PFSK-1 (cell line): ENCODE measurements at regions not wholly inside any gene's neighbourhood (a gene's known extent, or its start where the extent isn't known, plus 50 kb on each side); places are given as distances from the start of the nearest gene placed in this dataset.

ENCODE experiments used
- POLR2AphosphoS5 ChIP-seq: IDR thresholded peaks from 2 replicates; pipeline ENCODE4 v1.6.1; 2012; ENCODE audit warnings: low read depth, mild to moderate bottlenecking, control low read depth, low read length, moderate library complexity
- TF ChIP-seq, protein P1 (sequence below), 2 experiments: IDR thresholded peaks; 2 replicates each; pipeline versions ENCODE4 v1.6.1 to v1.8.0; 2011 to 2012; ENCODE audit warnings: low read depth in 2 of 2, low read length in 2 of 2, control low read depth in 1 of 2, inconsistent platforms in 1 of 2, mild to moderate bottlenecking in 1 of 2, moderate library complexity in 1 of 2; ENCODE audit not compliant: insufficient read depth in 1 of 2

DNA sequence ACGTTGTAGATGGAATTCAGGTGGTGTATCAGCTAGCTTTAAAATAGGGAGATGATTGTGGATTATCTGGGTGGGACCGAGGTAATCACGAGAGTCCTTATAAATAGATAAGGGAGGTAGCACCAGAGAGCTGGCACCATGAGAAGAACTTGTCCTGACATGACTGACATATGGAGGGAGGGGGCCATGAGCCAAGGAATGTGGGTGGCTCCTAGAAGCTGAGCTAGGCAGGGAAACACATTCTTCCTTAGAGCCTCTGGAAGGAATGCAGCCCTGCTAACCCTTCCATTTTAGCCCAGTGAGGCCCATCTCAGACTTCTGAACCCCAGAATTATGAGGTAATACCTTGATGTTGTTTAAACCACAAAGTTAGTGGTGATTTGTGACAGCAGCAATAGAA lies 321.1 kb upstream of the SULF2 start:
- no peak for TF ChIP-seq POLR2AphosphoS5
- TF ChIP-seq, protein P1, sequence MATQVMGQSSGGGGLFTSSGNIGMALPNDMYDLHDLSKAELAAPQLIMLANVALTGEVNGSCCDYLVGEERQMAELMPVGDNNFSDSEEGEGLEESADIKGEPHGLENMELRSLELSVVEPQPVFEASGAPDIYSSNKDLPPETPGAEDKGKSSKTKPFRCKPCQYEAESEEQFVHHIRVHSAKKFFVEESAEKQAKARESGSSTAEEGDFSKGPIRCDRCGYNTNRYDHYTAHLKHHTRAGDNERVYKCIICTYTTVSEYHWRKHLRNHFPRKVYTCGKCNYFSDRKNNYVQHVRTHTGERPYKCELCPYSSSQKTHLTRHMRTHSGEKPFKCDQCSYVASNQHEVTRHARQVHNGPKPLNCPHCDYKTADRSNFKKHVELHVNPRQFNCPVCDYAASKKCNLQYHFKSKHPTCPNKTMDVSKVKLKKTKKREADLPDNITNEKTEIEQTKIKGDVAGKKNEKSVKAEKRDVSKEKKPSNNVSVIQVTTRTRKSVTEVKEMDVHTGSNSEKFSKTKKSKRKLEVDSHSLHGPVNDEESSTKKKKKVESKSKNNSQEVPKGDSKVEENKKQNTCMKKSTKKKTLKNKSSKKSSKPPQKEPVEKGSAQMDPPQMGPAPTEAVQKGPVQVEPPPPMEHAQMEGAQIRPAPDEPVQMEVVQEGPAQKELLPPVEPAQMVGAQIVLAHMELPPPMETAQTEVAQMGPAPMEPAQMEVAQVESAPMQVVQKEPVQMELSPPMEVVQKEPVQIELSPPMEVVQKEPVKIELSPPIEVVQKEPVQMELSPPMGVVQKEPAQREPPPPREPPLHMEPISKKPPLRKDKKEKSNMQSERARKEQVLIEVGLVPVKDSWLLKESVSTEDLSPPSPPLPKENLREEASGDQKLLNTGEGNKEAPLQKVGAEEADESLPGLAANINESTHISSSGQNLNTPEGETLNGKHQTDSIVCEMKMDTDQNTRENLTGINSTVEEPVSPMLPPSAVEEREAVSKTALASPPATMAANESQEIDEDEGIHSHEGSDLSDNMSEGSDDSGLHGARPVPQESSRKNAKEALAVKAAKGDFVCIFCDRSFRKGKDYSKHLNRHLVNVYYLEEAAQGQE (IDR thresholded peaks at IDR 0.05; ENCODE audit: insufficient read depth in 1 of 2, low read depth in 2 of 2, low read length in 2 of 2), result no peak
